SK-N-SH (cell line): ENCODE measurements at regions not wholly inside any gene's neighbourhood (a gene's known extent, or its start where the extent isn't known, plus 50 kb on each side); places are given as distances from the start of the nearest gene placed in this dataset.

Experiments
- CTCF ChIA-PET: fragments of 300-600, 350-600 bp; formaldehyde crosslinking; extraction: SDS; loops from one replicate; lab custom pipeline; 2021; lab: Yijun Ruan, JAX
- POLR2A ChIA-PET: fragments of 350-600 bp; sonication (Branson Sonifier 250); formaldehyde crosslinking; extraction: SDS; loops from one replicate; lab custom pipeline; 2020; ENCODE audit warnings: antibody characterized with exemption, inconsistent platforms; lab: Yijun Ruan, JAX
- DNase-seq: peaks from one replicate; pipeline ENCODE4 v3.0.0; 2012
- H2AFZ ChIP-seq: fragments of 200-600 bp; sonication (generic); 2 replicates; pipeline ENCODE4 v1.8.1; 2016; ENCODE audit warnings: antibody characterized with exemption, mild to moderate bottlenecking, low read depth
- H3F3A ChIP-seq: fragments of 200-600 bp; sonication (generic); replicated peaks from 2 replicates; pipeline ENCODE3; 2016; ENCODE audit warnings: antibody characterized with exemption, mild to moderate bottlenecking; ENCODE audit not compliant: insufficient read depth
- H3K27ac ChIP-seq, 2 experiments: fragments of 200-500 bp in 1 of 2; fragments of 200-600 bp in 1 of 2; sonication (Bioruptor generic) in 1 of 2; sonication (generic), shearing (Covaris generic) in 1 of 2; 2 replicates each; pipeline versions ENCODE4 v1.5.1 to v1.6.1; 2014 to 2016; ENCODE audit warnings: low read depth in 2 of 2, inconsistent platforms in 1 of 2, low read length in 1 of 2, mild to moderate bottlenecking in 1 of 2, mixed read lengths in 1 of 2
- H3K27me3 ChIP-seq: fragments of 200-600 bp; sonication (generic), shearing (Covaris generic); 2 replicates; pipeline ENCODE4 v1.6.1; 2016; ENCODE audit warnings: mixed run types; ENCODE audit not compliant: insufficient read depth
- H3K36me3 ChIP-seq, 2 experiments: fragments of 200-500 bp in 1 of 2; fragments of 200-600 bp in 1 of 2; sonication (Bioruptor generic) in 1 of 2; sonication (generic) in 1 of 2; replicated peaks in 1 of 2; 2 replicates each; pipeline versions ENCODE3 to v1.5.1; 2014 to 2016; ENCODE audit warnings: low read length in 1 of 2, mild to moderate bottlenecking in 1 of 2; ENCODE audit not compliant: insufficient read depth in 2 of 2, control insufficient read depth in 1 of 2
- H3K4me1 ChIP-seq, 2 experiments: fragments of 200-500 bp in 1 of 2; fragments of 200-600 bp in 1 of 2; sonication (Bioruptor generic) in 1 of 2; sonication (generic), shearing (Covaris generic) in 1 of 2; 2 replicates each; pipeline versions ENCODE4 v1.5.1 to v1.6.1; 2014 to 2016; ENCODE audit warnings: low read depth in 1 of 2, low read length in 1 of 2, mixed run types in 1 of 2; ENCODE audit not compliant: insufficient read depth in 2 of 2, control insufficient read depth in 1 of 2
- H3K4me2 ChIP-seq: fragments of 200-600 bp; sonication (generic), shearing (Covaris generic); 2 replicates; pipeline ENCODE4 v1.6.1; 2017; ENCODE audit warnings: mixed run types
- H3K4me3 ChIP-seq, 2 experiments: fragments of 200-500 bp in 1 of 2; fragments of 200-600 bp in 1 of 2; sonication (Bioruptor generic) in 1 of 2; sonication (generic), shearing (Covaris generic) in 1 of 2; 2 replicates each; pipeline versions ENCODE4 v1.5.1 to v1.8.1; 2014 to 2016; ENCODE audit warnings: low read depth in 2 of 2, inconsistent platforms in 1 of 2, low read length in 1 of 2, mild to moderate bottlenecking in 1 of 2, mixed read lengths in 1 of 2, moderate library complexity in 1 of 2
- H3K79me2 ChIP-seq: fragments of 200-600 bp; sonication (generic); 2 replicates; pipeline ENCODE4 v1.8.1; 2017; ENCODE audit warnings: mild to moderate bottlenecking; ENCODE audit not compliant: insufficient read depth
- H3K9ac ChIP-seq: fragments of 200-600 bp; sonication (generic); 2 replicates; pipeline ENCODE4 v1.6.1; 2017; ENCODE audit warnings: mixed run types
- H3K9me2 ChIP-seq: fragments of 200-600 bp; sonication (generic); 2 replicates; pipeline ENCODE4 v1.6.1; 2017; ENCODE audit warnings: mixed run types
- H3K9me3 ChIP-seq: fragments of 200-600 bp; sonication (generic); 2 replicates; pipeline ENCODE4 v1.6.1; 2017; ENCODE audit warnings: mixed run types, mild to moderate bottlenecking, moderate library complexity
- H4K20me1 ChIP-seq: fragments of 200-600 bp; sonication (generic); 2 replicates; pipeline ENCODE4 v1.6.1; 2017; ENCODE audit warnings: mild to moderate bottlenecking, mixed run types; ENCODE audit not compliant: insufficient read depth
- IRF3 ChIP-seq: fragments of 150-350 bp; IDR thresholded peaks from 2 replicates; pipeline ENCODE4 v1.6.1; 2016; ENCODE audit warnings: mild to moderate bottlenecking, low read depth, low read length
- PBX3 ChIP-seq: IDR thresholded peaks from 2 replicates; pipeline ENCODE4; 2012
- POLR2AphosphoS5 ChIP-seq: IDR thresholded peaks from 2 replicates; pipeline ENCODE4 v1.6.1; 2012; ENCODE audit warnings: low read depth, low read length
- REST ChIP-seq: IDR thresholded peaks from 2 replicates; pipeline ENCODE4 v1.6.1; 2012; ENCODE audit warnings: mild to moderate bottlenecking, low read depth, low read length, moderate library complexity
- WGBS: methylation state at CpG from one replicate; pipeline ENCODE4 v1.1.6; 2017; ENCODE audit warnings: low lambda C conversion rate; 5-methylcytosine and 5-hydroxymethylcytosine counted together

GRCh38 chr1:94624203-94624602, 82.6 kb upstream of the F3 start:
- CTCF ChIA-PET = interaction anchor here (0.9 kb wide), 1 partner anchor 143 kb away, joined by 3 read pairs; no protein-coding TSS in a partner anchor

More at GRCh38 chr1:94624203-94624602, 82.6 kb upstream of the F3 start:
- H3K27ac ChIP-seq = no peak overlapping the region
- H3K9me2 ChIP-seq = no peaks in the 10 kb centered on the region
- TF ChIP-seq REST (no peak), POLR2AphosphoS5 (no peak), IRF3 (no peak), PBX3 (no peak)
- DNase-seq = no peak
- no peaks in the 10 kb centered on the region for H3K79me2 ChIP-seq
- no peaks in the 10 kb centered on the region for H3K36me3 ChIP-seq
- H3K4me2 ChIP-seq = no peak overlapping the region
- no peaks in the 10 kb centered on the region for H4K20me1 ChIP-seq
- H3K27me3 ChIP-seq = no peaks in the 10 kb centered on the region
- H3F3A ChIP-seq = no peaks in the 10 kb centered on the region
- no peak overlapping the region for H3K9ac ChIP-seq
- H3K4me3 ChIP-seq = no peak overlapping the region
- POLR2A ChIA-PET = no interaction called here
- H3K4me1 ChIP-seq = peaks cover 0 to 11% of the 10 kb centered on the region in 2 experiments; a peak in 1 of 4 replicates
- H2AFZ ChIP-seq = no peak overlapping the region
- WGBS = 97% methylated on average over 8 of the region's 8 CpGs
- H3K9me3 ChIP-seq = no peaks in the 10 kb centered on the region
